Upper lobe of right lung (tissue), 1 donor: ENCODE measurements at regions not wholly inside any gene's neighbourhood (a gene's known extent, or its start where the extent isn't known, plus 50 kb on each side); places are given as distances from the start of the nearest gene placed in this dataset.
"Not testable (repeated sequence)": the region's sequence is repeated elsewhere in the genome, so short reads cannot be mapped to it uniquely, and the experiment has no call there.

ENCODE experiments used
- ATAC-seq: fragments of 200-7000 bp; cut with Tn5 transposase; one replicate; pipeline ENCODE4 v1.9.1; 2020; ENCODE audit warnings: mild to moderate bottlenecking, moderate library complexity
- DNase-seq: peaks from one replicate; pipeline ENCODE4 v3.0.0-alpha.2; 2020
- H3K27ac ChIP-seq: fragments of 200-600 bp; one replicate; pipeline ENCODE4 v1.8.0; 2022
- H3K27me3 ChIP-seq: fragments of 200-600 bp; one replicate; pipeline ENCODE4 v1.8.0; 2022; ENCODE audit warnings: mild to moderate bottlenecking
- H3K36me3 ChIP-seq: fragments of 200-600 bp; one replicate; pipeline ENCODE4 v1.8.0; 2022
- H3K4me1 ChIP-seq: fragments of 200-600 bp; one replicate; pipeline ENCODE4 v1.8.0; 2022
- H3K4me3 ChIP-seq: fragments of 200-600 bp; one replicate; pipeline ENCODE4 v1.8.0; 2022; ENCODE audit warnings: mild to moderate bottlenecking
- H3K9me3 ChIP-seq: fragments of 200-600 bp; one replicate; pipeline ENCODE4 v1.8.0; 2022
- CTCF ChIP-seq: fragments of 200-600 bp; IDR thresholded peaks from one replicate; pipeline ENCODE4 v1.8.0; 2022; ENCODE audit warnings: antibody characterized with exemption
- intact Hi-C: fragments of 100-400 bp; cut with DNase I; formaldehyde crosslinking; loops from one replicate; pipeline ENCODE4 v1.11.0; 2022
- donor health status: DM: no; HTN: yes; CAD: no; lungs with severe emphysema.

GRCh38 chr7:97928844-97929243 lies 56.6 kb upstream of the ASNS start:
- H3K27ac ChIP-seq, intact Hi-C loops, H3K27me3 ChIP-seq, H3K36me3 ChIP-seq, H3K4me1 ChIP-seq, ATAC-seq, H3K4me3 ChIP-seq, H3K9me3 ChIP-seq, DNase-seq: not testable (repeated sequence)

- DNase-seq (peak; percentile 82), ATAC-seq (peak; percentile 61)
- intact Hi-C loops: not testable (repeated sequence)
Observed at GRCh38 chr7:97927790-97928748, 55.9 kb upstream of the ASNS start.

More at GRCh38 chr7:97927790-97928748, 55.9 kb upstream of the ASNS start:
- H3K36me3 ChIP-seq, H3K9me3 ChIP-seq, H3K27ac ChIP-seq, H3K4me1 ChIP-seq, H3K27me3 ChIP-seq: not testable (repeated sequence)
- peak overlapping the region; percentile 40 for H3K4me3 ChIP-seq
- peak; percentile 78 for TF ChIP-seq CTCF
